Activated CD4-positive, alpha-beta T cell treated with anti-CD3 and anti-CD28 coated beads, Interleukin-2, amount 50 U/mL, for 48 hours (primary cell): ENCODE measurements at regions not wholly inside any gene's neighbourhood (a gene's known extent, or its start where the extent isn't known, plus 50 kb on each side); places are given as distances from the start of the nearest gene placed in this dataset.
A peak's percentile ranks its signal among the peaks of the same experiment; 100 is the strongest.

ENCODE experiments used
- DNase-seq, 2 experiments: peaks; one replicate each; pipeline ENCODE4 v3.0.0-alpha.2; 2020

DNA sequence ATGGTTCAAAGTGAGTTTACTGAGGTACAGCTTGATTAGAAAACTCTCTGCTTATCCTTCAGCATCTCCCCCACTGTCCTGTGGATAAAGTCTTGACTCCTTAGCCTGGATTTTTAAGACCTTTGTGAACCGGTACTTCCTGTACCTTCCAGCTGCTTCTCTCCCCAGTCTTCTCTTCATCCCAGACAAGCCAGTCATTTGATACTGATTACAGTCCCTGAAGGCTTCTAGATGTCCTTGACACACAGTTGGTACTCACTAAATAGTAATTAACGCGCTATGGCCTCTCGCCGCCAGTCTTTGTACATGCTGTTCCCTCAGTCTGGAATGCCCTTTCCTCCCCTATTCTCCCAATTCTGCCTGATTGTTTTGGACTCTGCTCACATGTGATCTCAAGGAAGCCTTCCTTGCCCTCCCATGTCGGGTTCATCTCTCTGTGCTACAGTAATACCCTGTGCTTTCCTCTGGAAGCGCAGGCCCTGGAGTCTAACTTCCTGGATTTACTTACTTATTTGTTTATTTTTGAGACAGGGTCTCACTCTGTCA is 50.6 kb upstream of the PTGR2 start:
- DNase-seq: no peak

DNA sequence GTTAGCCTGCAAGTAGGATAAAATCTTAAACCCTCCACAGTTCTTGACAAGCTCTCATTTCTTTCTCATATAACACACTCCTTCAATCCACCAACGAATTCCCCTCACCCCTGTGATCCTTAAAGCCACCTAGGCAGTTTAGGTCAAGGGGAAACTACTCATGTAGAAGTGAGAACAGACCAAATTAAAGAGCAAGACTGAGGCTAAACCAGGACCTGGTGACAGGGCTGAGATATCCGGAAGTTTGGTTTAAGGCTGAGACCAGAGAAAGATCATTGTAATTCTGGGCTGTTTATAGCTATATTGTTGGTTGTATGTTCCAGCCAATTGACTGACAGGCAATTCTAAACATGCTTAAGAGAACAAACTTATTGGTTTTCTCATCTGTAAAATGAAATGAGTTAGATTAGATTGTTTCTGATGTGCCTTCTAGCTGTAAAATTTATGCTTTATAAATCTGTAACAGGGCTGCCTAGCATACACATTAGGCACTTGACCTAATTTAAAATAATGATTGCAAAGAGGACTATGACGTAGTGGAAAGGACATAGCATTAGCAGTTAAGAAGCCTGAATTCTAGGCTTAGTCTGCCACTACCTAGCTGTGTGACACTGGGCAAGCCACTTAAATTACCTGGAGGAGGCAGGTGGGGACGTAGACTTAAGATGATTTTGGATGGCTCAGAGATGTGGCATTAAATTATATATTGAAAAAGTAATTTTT is 53.9 kb upstream of the PTGR2 start:
- no peak for DNase-seq

DNA sequence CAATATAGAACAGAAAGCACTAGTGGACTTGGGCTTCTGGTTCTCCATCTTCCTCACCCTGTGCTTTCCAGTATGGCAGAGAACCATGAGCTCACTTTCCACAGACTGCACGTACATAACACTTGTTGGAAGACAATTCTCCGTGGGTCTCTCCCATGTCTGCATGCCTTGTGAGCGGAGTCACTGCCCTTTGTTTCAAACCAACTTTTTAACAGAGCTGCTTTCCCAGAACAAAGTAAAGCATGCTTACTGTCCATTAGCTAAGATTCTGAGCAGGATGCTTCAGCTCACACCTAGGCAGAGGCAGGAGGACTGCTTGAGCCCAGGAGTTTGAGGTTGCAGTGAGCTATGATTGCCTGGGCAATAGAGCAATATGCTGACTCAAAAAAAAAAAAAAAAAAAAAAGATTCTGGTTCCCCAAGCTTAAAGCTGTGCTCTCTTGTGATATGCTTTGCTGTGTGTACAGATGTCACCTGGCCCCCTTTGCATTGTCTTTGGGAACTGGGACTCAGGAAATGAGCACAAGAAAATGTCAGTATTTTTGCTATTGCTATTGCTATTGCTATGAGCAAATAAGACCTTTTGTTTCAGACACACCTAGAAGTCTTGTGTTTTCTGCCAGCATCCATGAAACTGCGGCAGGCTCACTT is 54.6 kb upstream of the PTGR2 start:
- DNase-seq: no peak

DNA sequence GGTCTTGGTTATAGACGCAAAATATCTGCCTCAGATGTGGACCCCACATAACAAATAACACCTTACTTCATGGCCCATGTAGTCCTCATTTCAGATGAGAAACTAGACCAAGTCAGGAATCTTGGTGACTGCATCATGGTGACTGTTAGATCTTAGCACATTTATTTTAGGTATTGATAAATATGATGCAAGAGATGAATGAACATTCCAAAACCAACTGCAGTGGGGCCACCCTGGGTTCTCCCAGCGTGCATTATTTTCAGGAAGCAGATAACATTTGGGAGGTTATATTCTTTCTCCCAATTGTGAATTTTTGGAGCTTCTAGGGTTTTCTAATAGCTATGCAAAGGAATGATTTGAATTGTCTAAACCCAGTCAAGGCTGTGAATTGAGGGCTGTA is 55.2 kb upstream of the PTGR2 start:
- DNase-seq: no peak

DNA sequence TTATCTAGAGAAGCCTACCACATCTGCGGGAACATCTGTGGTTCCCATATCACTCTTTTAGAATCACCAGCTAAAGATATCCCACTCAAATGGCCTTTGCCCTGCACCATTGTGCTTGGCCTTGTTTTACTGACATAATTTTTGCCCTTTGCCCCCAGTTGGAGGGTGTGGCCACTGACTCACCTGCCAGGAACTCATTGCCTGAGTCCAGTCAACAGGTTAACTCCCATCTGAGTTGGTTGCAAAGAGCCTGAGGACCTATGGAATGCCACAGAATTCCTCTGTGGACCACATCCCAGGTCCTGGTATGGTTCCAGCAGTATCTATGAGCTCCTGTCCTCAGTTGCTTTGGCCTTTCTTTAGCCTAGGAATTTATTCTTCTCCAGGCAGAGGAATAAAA is 55.7 kb upstream of the PTGR2 start:
- no peak for DNase-seq

DNA sequence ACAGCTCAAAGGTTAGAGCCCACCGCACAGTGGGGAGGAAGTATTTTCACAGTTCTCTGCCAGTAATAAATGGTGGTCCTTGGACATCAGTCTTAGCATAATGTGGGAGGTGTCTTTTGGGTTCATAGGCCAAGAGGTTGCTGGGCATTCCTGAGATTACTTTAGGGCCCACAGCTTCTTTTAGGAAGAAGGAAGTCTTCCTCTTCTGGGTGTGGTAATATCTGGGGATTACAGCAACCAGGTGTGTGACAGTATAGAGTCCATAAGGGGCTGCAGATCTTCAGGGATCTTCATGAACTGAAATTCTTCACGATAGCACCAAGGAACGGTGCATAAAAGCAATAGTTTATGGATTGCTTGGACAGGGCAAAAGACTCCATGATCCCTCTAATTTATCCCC is 56.2 kb upstream of the PTGR2 start:
- DNase-seq: no peak

DNA sequence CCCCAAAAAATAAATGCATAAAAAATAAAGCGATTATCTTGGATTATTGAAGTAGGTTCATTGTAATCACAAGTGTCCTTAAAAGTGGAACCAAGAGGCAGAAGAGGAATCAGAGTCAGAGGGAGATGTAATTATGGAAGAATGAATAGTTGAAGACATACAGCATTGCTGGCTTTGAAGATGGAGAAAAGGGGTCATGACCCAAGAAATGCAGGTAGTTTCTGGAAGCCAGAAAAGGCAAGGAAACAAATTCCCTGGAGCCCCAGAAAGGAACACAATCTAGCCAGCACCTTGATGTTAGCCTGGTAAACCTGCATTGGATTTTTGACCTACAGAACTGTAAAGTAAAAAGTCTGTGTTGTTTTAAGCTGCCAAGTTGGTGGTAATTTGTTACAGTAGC is 57.5 kb upstream of the PTGR2 start:
- DNase-seq: no peak

DNA sequence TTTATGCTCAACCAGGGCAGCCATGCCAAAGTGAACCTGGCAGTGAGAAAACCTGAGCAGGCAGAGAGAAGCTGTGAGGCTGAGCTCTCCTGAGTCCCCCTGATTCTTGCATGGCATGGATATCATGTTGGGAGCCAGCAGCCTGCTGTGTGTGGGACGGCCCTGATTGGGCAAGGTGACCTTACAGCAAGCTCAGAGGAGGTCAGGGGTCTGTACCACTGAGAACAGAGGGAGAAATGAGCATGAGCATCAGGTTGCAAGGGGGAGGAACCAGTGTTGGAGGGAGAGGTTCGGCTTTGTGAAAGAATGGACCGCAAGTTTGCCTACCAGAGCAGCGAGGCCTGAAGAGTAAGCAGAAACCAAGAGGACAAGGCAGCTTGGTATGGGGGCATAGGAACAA is 59.1 kb upstream of the PTGR2 start:
- DNase-seq: no peak

DNA sequence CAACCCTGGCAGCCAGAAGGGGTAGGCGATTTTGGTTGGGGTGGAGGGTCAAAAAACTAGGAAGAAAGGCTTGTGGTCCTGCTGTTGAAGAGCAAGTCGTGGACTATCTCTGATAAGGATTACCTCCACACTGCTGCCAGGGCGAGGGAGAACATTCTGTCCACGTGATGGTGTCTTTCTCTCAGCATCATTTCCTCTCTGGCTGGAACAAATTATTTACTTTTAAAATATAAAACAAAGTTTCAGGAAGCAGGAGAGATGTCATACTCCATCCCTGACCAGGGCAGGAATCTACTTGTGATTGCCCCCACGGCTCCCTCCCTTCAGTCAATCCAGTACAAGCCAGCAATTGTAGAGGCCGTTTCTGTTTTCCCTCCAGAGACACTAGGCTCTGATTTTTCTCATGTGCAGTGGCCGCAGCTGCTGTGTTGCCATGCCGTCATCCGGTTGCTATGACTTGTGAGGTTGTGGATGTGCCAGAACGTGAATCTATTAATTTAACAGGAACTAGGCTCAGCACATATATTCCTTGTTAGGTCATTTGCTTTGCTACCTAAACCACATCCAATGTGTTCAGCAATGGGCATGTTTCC is 61.5 kb upstream of the PTGR2 start:
- DNase-seq: no peak

DNA sequence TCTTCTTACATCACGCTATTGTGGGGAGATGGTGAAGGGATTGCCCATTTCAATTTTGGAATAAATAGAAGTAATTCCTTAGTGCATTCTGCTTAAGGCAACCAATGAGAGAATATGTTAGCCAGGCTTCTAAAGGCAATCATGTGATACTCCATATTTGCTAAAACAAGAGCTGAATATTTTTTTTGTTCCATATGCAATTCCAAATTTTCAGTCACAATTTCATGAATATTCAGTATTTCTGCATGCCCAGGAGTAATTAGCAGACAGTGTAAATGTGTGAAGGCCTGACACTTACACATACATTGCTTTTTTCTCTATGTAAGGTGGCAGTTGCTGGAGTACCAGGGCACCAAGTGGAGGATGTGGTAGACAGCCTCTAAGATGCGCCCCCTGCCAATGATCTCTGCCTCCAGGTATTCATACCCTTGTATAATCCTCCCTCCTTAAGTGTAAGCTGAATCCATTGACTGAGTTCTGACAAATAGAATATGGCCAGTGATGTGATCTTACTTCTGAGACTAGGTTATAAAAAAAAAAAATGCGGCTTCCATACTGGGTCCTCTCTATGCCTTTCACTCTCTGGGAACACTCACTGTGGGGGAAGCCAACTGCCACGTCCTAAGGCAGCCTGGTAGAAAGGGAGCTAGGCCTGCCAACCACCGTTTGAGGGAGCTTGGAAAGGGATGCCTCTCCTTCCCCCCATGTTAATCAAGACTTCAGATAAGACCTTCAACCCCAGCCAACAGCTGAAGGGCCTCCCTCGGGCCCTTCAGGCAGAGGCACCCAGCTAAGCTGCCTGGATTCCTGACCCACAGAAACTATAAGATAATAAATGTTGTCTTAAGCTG is 62.7 kb upstream of the PTGR2 start:
- DNase-seq: no peak

DNA sequence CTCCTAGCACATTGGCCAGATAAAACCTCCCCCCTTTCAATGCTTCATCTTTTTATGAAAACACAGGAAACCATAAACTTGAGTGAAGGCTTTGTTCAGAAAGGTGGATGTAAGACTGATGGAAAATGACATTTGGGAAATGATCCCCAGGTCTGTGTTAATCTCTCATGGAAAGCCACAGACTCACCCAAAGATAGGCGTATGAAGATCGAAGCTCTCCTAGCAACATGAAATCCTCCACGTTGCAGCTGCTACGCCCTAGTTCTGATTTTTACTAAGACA is 63.4 kb upstream of the PTGR2 start:
- DNase-seq: no peak

DNA sequence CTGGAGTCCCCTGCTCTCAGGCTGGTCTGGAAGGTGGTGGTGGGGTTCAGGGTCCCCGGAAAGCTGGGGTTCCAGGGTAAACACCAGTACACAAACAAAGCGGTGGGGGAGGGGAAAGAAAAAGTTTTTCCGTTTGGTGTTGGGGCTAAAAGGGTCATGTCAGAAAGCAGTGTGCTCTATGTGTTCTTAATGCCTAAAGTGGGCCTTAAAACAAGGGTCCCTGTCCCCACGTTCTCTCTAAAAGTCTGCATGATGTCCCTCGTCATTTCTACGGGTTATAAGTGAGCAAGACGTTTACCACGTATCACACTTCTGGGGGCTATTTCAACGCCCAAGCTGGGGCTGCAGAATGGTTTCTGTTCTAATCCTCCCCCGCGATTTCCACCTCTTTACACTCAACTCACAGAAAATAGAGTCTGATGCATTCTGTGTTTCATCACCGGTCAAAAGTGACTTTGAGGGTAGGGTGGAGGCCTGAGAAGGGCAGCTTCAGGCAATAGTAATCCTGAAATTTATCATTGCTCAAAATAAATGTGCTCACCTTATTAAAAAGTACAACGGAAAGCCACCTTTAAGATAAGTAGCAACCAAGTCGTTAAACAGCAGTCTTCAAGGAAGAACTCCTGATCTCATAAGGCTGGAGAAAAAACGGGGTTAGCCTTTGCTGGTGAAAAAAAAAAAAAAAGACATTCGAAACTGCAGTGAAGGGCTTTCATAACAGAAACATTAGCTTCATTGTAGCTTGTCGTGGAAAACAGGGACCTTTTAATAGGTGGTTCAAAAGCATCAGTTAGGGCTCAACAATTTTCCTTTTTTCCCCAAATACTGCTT is 63.9 kb upstream of the PTGR2 start:
- peak; percentile 54 to 70 for DNase-seq

DNA sequence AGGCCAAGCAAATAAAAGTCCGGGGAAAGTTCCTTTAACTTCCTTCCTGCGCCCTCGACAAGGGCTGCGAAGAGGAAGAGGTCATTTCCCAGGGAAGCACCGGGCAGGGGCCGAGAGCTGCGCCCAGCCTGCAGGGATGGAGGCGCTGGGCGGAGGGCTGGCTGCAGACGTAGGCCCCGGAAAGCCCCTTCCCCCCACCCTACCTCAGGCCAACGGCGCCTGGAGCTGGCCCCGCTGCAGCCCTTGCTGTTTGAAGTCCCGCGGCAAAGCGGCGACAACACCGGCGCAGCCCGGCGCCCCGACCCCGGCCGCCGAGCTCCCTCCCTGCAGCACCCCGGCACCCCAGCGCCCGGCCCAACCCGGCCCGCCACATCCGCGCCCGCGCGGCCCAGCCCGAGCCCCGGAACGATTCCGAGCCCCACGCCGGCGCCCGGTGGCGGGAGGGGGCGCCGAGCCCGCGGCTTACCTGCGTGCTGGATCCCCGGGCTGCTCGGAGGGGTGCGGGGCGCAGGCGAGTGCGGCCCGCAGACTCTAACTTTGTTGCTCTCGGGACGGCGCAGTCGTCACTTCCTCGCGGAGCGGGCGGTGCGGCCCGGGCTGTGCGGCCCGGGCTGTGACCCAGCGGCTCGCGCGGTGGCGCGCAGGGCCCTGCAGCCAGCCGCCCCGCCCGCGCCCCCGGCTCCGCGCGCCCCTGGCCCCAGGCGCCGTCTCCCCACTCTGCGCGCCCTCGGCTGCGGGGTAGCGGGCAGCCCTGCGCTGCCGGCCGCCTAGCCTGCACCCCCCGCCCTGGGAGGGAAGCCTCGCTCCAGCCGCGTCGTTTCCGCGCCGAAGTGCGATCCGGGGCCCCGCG is 64.8 kb upstream of the PTGR2 start:
- DNase-seq: peak; percentile 56 to 63

DNA sequence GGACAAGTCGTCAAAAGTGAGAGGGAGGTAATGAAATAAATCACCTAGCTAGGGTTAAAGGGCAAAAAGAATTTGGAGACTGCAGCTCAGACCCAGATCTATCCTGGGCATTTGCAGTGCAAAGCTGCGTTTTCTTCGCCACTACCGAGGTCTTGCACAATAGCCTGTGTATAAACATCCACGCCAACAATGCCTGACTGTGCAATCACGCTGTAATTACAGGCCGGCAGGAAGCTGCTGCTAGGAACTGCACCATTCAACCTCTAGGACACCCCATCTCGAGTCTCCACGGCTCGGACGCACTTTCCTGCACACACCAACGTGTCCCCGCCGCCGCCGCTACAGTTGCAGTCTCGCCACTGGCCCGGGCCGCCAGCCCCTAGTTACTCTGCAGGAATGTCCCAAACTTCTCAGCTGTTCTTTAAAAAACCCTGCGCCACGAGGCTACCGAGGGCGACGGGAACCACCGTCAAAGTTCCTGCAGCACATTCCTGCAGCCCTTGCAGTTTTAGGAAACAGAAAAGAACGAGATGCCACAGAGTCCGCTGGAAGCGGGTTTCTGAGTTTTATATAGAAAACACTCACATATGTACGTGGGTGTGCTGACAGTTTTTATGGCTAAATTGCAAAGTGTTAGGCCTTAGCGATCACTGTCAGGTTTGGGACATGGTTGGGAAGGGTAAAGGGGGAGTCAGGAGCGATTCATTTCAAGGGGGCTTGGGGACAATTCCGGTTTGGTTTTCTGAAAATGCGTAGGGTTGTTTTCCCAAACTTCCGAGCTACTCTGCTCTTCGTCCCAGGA is 65.6 kb upstream of the PTGR2 start:
- DNase-seq: peak; percentile 64 to 74

DNA sequence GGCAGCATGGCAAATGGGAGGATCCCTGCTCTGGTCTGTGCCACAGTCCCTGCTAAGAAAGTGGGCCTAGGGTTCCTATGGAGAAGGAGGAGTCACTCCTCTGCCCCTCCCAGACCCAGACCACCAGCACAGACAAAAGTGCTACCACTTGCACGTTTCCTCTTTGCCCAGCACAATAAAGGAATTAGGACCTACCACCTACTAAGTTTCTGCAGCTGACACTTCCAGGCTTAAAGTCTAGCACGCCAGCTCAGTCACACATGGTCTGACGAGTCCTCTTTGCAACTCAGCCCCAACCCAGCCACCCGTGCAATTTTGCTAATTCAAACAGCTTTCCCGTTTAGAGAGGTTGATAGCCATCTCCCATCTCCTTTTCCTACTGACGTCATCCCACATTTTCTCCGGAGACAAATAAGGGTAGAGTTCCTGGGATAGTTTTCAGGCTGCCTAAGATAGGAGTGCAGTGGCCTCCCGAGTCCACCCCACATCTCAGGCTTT is 66.2 kb upstream of the PTGR2 start:
- peak; percentile 28 to 42 for DNase-seq

DNA sequence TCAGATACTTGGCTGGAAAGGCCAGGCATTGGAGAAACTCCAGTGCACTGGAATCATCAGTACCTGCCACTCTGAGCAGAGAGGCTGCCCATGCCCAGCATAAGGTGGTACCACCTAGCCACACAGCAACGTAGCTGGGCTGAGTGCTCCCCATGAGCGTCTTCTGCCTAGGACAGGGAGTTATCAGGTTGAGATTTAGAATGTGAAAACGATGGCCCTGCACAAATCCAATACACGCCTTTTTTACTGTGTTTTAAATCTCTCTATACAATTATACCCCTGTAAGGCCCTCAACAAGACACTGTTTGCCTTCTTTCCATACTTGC is 66.7 kb upstream of the PTGR2 start:
- no peak for DNase-seq

DNA sequence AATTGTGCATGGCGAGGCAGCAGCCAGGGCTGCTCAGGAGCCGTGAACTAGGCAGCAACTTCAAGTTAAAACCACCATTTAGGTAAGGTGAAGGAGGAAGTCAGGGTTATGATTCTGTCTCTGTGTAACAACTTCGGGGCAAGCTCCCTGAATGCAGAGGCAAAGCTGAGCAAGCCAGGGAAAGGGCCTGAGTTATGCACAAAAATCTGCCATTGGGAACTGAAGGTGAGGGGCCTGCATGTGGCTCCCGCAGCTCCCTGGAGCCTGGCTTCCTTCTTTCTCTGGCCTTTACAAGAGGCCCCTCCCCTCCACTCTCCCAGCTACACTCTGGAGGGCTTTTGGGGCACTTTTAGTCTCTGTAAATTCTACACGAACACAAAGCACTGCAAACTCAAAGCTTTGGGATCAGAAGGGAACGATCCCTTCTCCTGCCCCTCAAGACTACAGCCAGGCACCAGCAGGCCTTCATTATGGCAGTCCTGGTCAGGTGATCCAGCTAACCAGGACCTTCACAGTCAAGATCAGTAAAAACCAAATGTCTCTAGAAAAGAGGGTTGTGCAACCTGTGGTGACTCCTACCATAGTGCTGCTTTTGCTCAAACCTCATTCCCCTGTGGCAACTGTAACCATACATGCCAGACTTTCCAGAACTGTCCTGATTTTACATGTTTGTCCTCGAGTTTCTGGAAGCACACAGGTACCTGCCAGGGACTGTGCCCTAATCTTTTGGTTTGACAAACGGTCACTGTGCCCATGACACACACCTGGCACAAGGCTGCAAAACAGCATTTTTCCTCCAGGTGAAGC is 67.2 kb upstream of the PTGR2 start:
- no peak for DNase-seq

DNA sequence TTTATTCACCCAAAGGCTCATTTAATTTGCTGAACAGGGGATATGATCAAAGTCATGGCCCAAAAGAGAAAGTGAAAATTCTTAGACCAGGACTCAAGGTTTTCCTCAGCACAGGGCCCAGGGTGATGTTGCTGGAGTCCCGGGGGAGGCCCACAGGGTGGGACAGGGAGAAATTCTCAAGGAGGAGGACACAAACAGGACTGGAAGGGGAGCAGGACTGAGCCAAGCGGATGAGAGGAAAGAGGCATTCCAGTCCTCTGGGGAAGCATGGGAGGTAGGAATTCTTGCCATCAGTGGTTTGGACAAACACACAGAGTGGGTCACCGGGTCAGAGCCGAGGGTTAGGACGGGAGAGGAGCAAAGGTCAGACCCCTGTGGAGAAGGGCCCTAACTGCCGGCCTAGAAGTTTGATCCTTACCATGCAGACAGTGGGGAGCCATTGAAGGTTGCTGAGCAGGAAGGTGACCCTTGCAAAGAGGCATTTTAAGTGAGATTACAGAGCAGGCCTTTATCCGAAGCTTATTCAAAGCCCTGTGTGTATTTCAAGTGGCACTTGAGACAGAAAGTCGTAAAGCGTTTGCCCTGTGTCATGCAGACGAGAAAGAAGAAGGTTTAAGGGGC is 68.4 kb upstream of the PTGR2 start:
- DNase-seq: no peak

DNA sequence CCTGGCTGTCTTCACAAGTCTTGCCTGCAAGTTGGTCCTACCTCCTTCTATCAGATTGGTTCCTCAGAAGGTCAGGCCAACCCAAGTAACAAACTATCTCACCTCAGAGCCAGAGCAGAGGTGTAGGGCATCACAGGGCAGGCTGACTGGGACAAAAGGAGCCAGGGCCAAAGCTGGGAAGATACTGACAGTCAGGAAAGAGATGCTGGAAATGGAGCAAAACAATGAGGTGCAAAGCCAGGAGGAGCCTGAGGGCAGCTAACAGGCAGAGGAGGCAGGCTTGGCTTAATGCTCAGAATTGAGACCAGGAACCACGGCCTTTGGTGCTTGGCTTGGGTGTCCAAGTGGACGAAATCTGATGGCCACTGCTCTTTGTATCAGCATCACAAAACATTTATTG is 68.4 kb upstream of the PNMA1 start:
- DNase-seq: no peak
